Chondrocyte (in vitro differentiated cells): ENCODE measurements at regions not wholly inside any gene's neighbourhood (a gene's known extent, or its start where the extent isn't known, plus 50 kb on each side); places are given as distances from the start of the nearest gene placed in this dataset.

Experiments used
- DNase-seq: peaks from one replicate; pipeline ENCODE4 v3.0.0; 2021; ENCODE audit warnings: mixed read lengths, low spot score
- H3K27ac Mint-ChIP-seq: one replicate; pipeline ENCODE4 v1.8.0; 2021; ENCODE audit warnings: mild to moderate bottlenecking, moderate library complexity, mixed read lengths; ENCODE audit not compliant: unreplicated experiment
- H3K27me3 Mint-ChIP-seq: 2 replicates; pipeline ENCODE4 v1.8.0; 2021; ENCODE audit warnings: low read depth, mixed read lengths
- H3K36me3 Mint-ChIP-seq: 2 replicates; pipeline ENCODE4 v1.8.0; 2021; ENCODE audit warnings: low read depth, mixed read lengths
- H3K4me1 Mint-ChIP-seq: 2 replicates; pipeline ENCODE4 v1.8.0; 2021; ENCODE audit warnings: low read depth, mild to moderate bottlenecking, mixed read lengths
- H3K4me3 Mint-ChIP-seq: one replicate; pipeline ENCODE4 v1.8.0; 2021; ENCODE audit warnings: mild to moderate bottlenecking, moderate library complexity, mixed read lengths; ENCODE audit not compliant: unreplicated experiment
- H3K9me3 Mint-ChIP-seq: 2 replicates; pipeline ENCODE4 v1.8.0; 2021; ENCODE audit warnings: low read depth, mixed read lengths
- CTCF ChIP-seq: fragments of 200-600 bp; sonication (generic); IDR thresholded peaks from 2 replicates; pipeline ENCODE4 v1.5.0; 2021; ENCODE audit warnings: antibody characterized with exemption, mild to moderate bottlenecking, moderate library complexity

GRCh38 chr3:135632556-135633065, 332.9 kb upstream of the PPP2R3A start:
- Mint-ChIP-seq H3K4me1 (no peaks in the 10 kb centered on the region), H3K4me3 (no peak overlapping the region), H3K27ac (no peak overlapping the region), H3K27me3 (peaks cover 18% of the 10 kb centered on the region), H3K9me3 (no peaks in the 10 kb centered on the region), H3K36me3 (no peaks in the 10 kb centered on the region)
- DNase-seq: no peak
- no peak for TF ChIP-seq CTCF

- Mint-ChIP-seq H3K4me1 (no peaks in the 10 kb centered on the region), H3K4me3 (no peak overlapping the region), H3K27ac (no peak overlapping the region), H3K27me3 (peaks cover 17% of the 10 kb centered on the region), H3K9me3 (no peaks in the 10 kb centered on the region), H3K36me3 (no peaks in the 10 kb centered on the region)
- TF ChIP-seq CTCF: no peak
- no peak for DNase-seq
Measured at GRCh38 chr3:135633078-135633477, 332.4 kb upstream of the PPP2R3A start.

GRCh38 chr3:135636596-135636995, 328.9 kb upstream of the PPP2R3A start:
- no peak overlapping the region for H3K4me3 Mint-ChIP-seq
- H3K9me3 Mint-ChIP-seq: peaks cover 4% of the 10 kb centered on the region
- TF ChIP-seq CTCF: no peak
- no peak for DNase-seq
- H3K27ac Mint-ChIP-seq: no peak overlapping the region
- H3K4me1 Mint-ChIP-seq: no peaks in the 10 kb centered on the region
- peaks cover 4% of the 10 kb centered on the region for H3K27me3 Mint-ChIP-seq
- H3K36me3 Mint-ChIP-seq: no peaks in the 10 kb centered on the region

GRCh38 chr3:135637013-135637412, 328.5 kb upstream of the PPP2R3A start:
- H3K9me3 Mint-ChIP-seq: peaks cover 4% of the 10 kb centered on the region
- H3K36me3 Mint-ChIP-seq: no peaks in the 10 kb centered on the region
- no peak for DNase-seq
- H3K27me3 Mint-ChIP-seq: peaks cover 4% of the 10 kb centered on the region
- no peaks in the 10 kb centered on the region for H3K4me1 Mint-ChIP-seq
- TF ChIP-seq CTCF: no peak
- no peak overlapping the region for H3K4me3 Mint-ChIP-seq
- H3K27ac Mint-ChIP-seq: no peak overlapping the region

- no peak for DNase-seq
- no peak for TF ChIP-seq CTCF
- Mint-ChIP-seq H3K36me3 (peaks cover under 1% of the 10 kb centered on the region), H3K4me3 (no peak overlapping the region), H3K27ac (no peak overlapping the region), H3K4me1 (no peaks in the 10 kb centered on the region), H3K9me3 (peaks cover 12% of the 10 kb centered on the region), H3K27me3 (peaks cover 2% of the 10 kb centered on the region)
Measured at GRCh38 chr3:135641761-135642160, 323.8 kb upstream of the PPP2R3A start.
